CD4-positive, alpha-beta memory T cell (primary cell): ENCODE measurements at regions not wholly inside any gene's neighbourhood (a gene's known extent, or its start where the extent isn't known, plus 50 kb on each side); places are given as distances from the start of the nearest gene placed in this dataset.

ENCODE experiments used
- CTCF ChIA-PET: fragments of 350-600 bp; sonication (Branson Sonifier 250); formaldehyde crosslinking; loops from one replicate; lab custom pipeline; 2021; ENCODE audit warnings: inconsistent platforms; ENCODE audit not compliant: partially characterized antibody; lab: Charles Lee
- POLR2A ChIA-PET: fragments of 350-600 bp; sonication (Branson Sonifier 250); formaldehyde crosslinking; loops from one replicate; lab custom pipeline; 2021; ENCODE audit not compliant: partially characterized antibody; lab: Charles Lee
- DNase-seq, 5 donors: peaks; one replicate each; pipeline versions ENCODE4 v3.0.0 to v3.0.0-alpha.2; 2020 to 2022; ENCODE audit warnings: mixed read lengths in 1 of 5
- H3K27ac ChIP-seq: one replicate; pipeline ENCODE4 v1.7.0; 2013; ENCODE audit warnings: low read depth, low read length
- H3K27me3 ChIP-seq: 2 replicates; pipeline ENCODE4 v1.7.0; 2013; ENCODE audit warnings: mild to moderate bottlenecking, low read length, moderate library complexity; ENCODE audit not compliant: insufficient read depth
- H3K36me3 ChIP-seq: 2 replicates; pipeline ENCODE4 v1.7.0; 2013; ENCODE audit warnings: mild to moderate bottlenecking, low read length, moderate library complexity; ENCODE audit not compliant: insufficient read depth
- H3K4me1 ChIP-seq: 2 replicates; pipeline ENCODE4 v1.7.0; 2013; ENCODE audit warnings: mild to moderate bottlenecking, low read length, moderate library complexity; ENCODE audit not compliant: insufficient read depth
- H3K4me3 ChIP-seq, 2 donors: one replicate each; pipeline ENCODE4 v1.7.0; 2013; ENCODE audit warnings: low read length in 2 of 2, mild to moderate bottlenecking in 1 of 2
- H3K9me3 ChIP-seq, 2 donors: one replicate each; pipeline ENCODE4 v1.7.0; 2013; ENCODE audit warnings: low read length in 2 of 2, control low read depth in 1 of 2; ENCODE audit not compliant: control insufficient read depth in 1 of 2
- H3K27ac Mint-ChIP-seq, 7 donors: one replicate each; pipeline ENCODE4 v1.8.0; 2020 to 2021; ENCODE audit warnings: mixed read lengths in 7 of 7, mild to moderate bottlenecking in 6 of 7, inconsistent platforms in 3 of 7, moderate library complexity in 3 of 7
- H3K27me3 Mint-ChIP-seq, 2 donors: one replicate each; pipeline ENCODE4 v1.8.0; 2020 to 2021; ENCODE audit warnings: mixed read lengths in 2 of 2
- H3K36me3 Mint-ChIP-seq, 2 donors: one replicate each; pipeline ENCODE4 v1.8.0; 2020 to 2021; ENCODE audit warnings: mixed read lengths in 2 of 2, inconsistent platforms in 1 of 2, mild to moderate bottlenecking in 1 of 2
- H3K4me1 Mint-ChIP-seq, 4 donors: one replicate each; pipeline ENCODE4 v1.8.0; 2020 to 2021; ENCODE audit warnings: mixed read lengths in 4 of 4, mild to moderate bottlenecking in 1 of 4
- H3K4me3 Mint-ChIP-seq, 8 donors: one replicate each; pipeline ENCODE4 v1.8.0; 2020 to 2021; ENCODE audit warnings: mixed read lengths in 8 of 8, mild to moderate bottlenecking in 7 of 8, moderate library complexity in 6 of 8, inconsistent platforms in 3 of 8
- H3K9me3 Mint-ChIP-seq, 8 donors: one replicate each; pipeline ENCODE4 v1.8.0; 2020 to 2021; ENCODE audit warnings: mixed read lengths in 8 of 8, mild to moderate bottlenecking in 5 of 8, inconsistent platforms in 3 of 8, moderate library complexity in 1 of 8
- intact Hi-C: fragments of 100-400 bp; cut with micrococcal nuclease; formaldehyde crosslinking; loops from one replicate; pipeline ENCODE4 v1.15.1; 2023

- no peak overlapping the region for H3K27ac ChIP-seq
- DNase-seq, result no peak
- no peaks in the 10 kb centered on the region for H3K27me3 ChIP-seq
- H3K9me3 ChIP-seq, result no peaks in the 10 kb centered on the region
- no peak overlapping the region for H3K4me3 Mint-ChIP-seq
- H3K27ac Mint-ChIP-seq, result no peak overlapping the region
- intact Hi-C loops, result no loop called here
- ChIA-PET POLR2A (no interaction called here), CTCF (no interaction called here)
- peaks cover 0 to 2% of the 10 kb centered on the region in 2 donors for H3K27me3 Mint-ChIP-seq
- peaks cover 0 to 3% (median 0%) of the 10 kb centered on the region in 8 donors for H3K9me3 Mint-ChIP-seq
- no peak overlapping the region for H3K4me3 ChIP-seq
- H3K4me1 ChIP-seq, result peaks cover 14% of the 10 kb centered on the region
- H3K36me3 ChIP-seq, result no peaks in the 10 kb centered on the region
- peaks cover 8 to 27% (median 21%) of the 10 kb centered on the region in 4 donors for H3K4me1 Mint-ChIP-seq
- H3K36me3 Mint-ChIP-seq, result no peaks in the 10 kb centered on the region
These were observed 67.4 kb upstream of the WDR1 start for GRCh38 chr4:10184041-10184440.

- no peaks in the 10 kb centered on the region for H3K36me3 Mint-ChIP-seq
- H3K4me1 ChIP-seq, result peaks cover 14% of the 10 kb centered on the region
- POLR2A ChIA-PET, result no interaction called here
- H3K27ac ChIP-seq, result no peak overlapping the region
- H3K9me3 Mint-ChIP-seq, result peaks cover 0 to 3% (median 0%) of the 10 kb centered on the region in 8 donors
- intact Hi-C loops, result no loop called here
- no peaks in the 10 kb centered on the region for H3K27me3 ChIP-seq
- CTCF ChIA-PET, result no interaction called here
- peaks cover 0 to 1% of the 10 kb centered on the region in 2 donors for H3K27me3 Mint-ChIP-seq
- H3K4me3 ChIP-seq, result no peak overlapping the region
- no peaks in the 10 kb centered on the region for H3K9me3 ChIP-seq
- H3K4me1 Mint-ChIP-seq, result peaks cover 8 to 27% (median 21%) of the 10 kb centered on the region in 4 donors
- no peak overlapping the region for H3K27ac Mint-ChIP-seq
- H3K36me3 ChIP-seq, result no peaks in the 10 kb centered on the region
- no peak overlapping the region for H3K4me3 Mint-ChIP-seq
- no peak for DNase-seq
These were observed 66.9 kb upstream of the WDR1 start for GRCh38 chr4:10183462-10183861.

- peak overlapping the region in 1 of 8 donors; percentile 51 for H3K4me3 Mint-ChIP-seq
- no peaks in the 10 kb centered on the region for H3K36me3 Mint-ChIP-seq
- DNase-seq, result no peak
- Histone ChIP-seq H3K36me3 (no peaks in the 10 kb centered on the region), H3K4me3 (no peak overlapping the region), H3K9me3 (no peaks in the 10 kb centered on the region), H3K4me1 (peaks cover 14% of the 10 kb centered on the region), H3K27ac (no peak overlapping the region), H3K27me3 (no peaks in the 10 kb centered on the region)
- POLR2A ChIA-PET, result interaction anchor here (0.6 kb wide), 1 partner anchor 85 kb away, joined by 4 read pairs; no protein-coding TSS in a partner anchor
- intact Hi-C loops, result no loop called here
- H3K9me3 Mint-ChIP-seq, result peaks cover 0 to 3% (median 0%) of the 10 kb centered on the region in 8 donors
- no peak overlapping the region for H3K27ac Mint-ChIP-seq
- CTCF ChIA-PET, result no interaction called here
- peaks cover 8 to 27% (median 21%) of the 10 kb centered on the region in 4 donors for H3K4me1 Mint-ChIP-seq
- no peaks in the 10 kb centered on the region for H3K27me3 Mint-ChIP-seq
These were observed 66.1 kb upstream of the WDR1 start for GRCh38 chr4:10182446-10183424.

- H3K4me1 ChIP-seq, result peaks cover 14% of the 10 kb centered on the region
- H3K36me3 ChIP-seq, result no peaks in the 10 kb centered on the region
- H3K27me3 Mint-ChIP-seq, result no peaks in the 10 kb centered on the region
- no peak overlapping the region for H3K4me3 ChIP-seq
- peaks cover 0 to 3% (median 0%) of the 10 kb centered on the region in 8 donors for H3K9me3 Mint-ChIP-seq
- no peak overlapping the region for H3K27ac Mint-ChIP-seq
- ChIA-PET POLR2A (no interaction called here), CTCF (interaction anchor here (0.9 to 1.0 kb wide), 2 partner anchors 17 to 24 kb away, joined by 3 to 4 read pairs; no protein-coding TSS in a partner anchor)
- intact Hi-C loops, result no loop called here
- peaks cover 8 to 27% (median 21%) of the 10 kb centered on the region in 4 donors for H3K4me1 Mint-ChIP-seq
- no peaks in the 10 kb centered on the region for H3K36me3 Mint-ChIP-seq
- no peaks in the 10 kb centered on the region for H3K9me3 ChIP-seq
- no peak for DNase-seq
- peak overlapping the region in 1 of 8 donors; percentile 5 for H3K4me3 Mint-ChIP-seq
- no peak overlapping the region for H3K27ac ChIP-seq
- no peaks in the 10 kb centered on the region for H3K27me3 ChIP-seq
These were observed 65.3 kb upstream of the WDR1 start for GRCh38 chr4:10181745-10182445.

- peaks cover 0 to 3% (median 0%) of the 10 kb centered on the region in 8 donors for H3K9me3 Mint-ChIP-seq
- H3K27ac Mint-ChIP-seq, result peak overlapping the region in 2 of 7 donors; percentile 17 to 20
- intact Hi-C loops, result no loop called here
- H3K27me3 Mint-ChIP-seq, result no peaks in the 10 kb centered on the region
- peaks cover 8 to 27% (median 21%) of the 10 kb centered on the region in 4 donors for H3K4me1 Mint-ChIP-seq
- H3K4me3 Mint-ChIP-seq, result peak overlapping the region in 1 of 8 donors; percentile 1
- Histone ChIP-seq H3K36me3 (no peaks in the 10 kb centered on the region), H3K27ac (no peak overlapping the region), H3K4me1 (peaks cover 14% of the 10 kb centered on the region), H3K27me3 (no peaks in the 10 kb centered on the region), H3K9me3 (no peaks in the 10 kb centered on the region), H3K4me3 (no peak overlapping the region)
- no peaks in the 10 kb centered on the region for H3K36me3 Mint-ChIP-seq
- CTCF ChIA-PET, result interaction anchor here (0.9 to 1.0 kb wide), 2 partner anchors 16 to 23 kb away, joined by 3 to 4 read pairs; no protein-coding TSS in a partner anchor
- POLR2A ChIA-PET, result no interaction called here
- DNase-seq, result peak in 2 of 5 donors; percentile 9 to 21
These were observed 64.5 kb upstream of the WDR1 start for GRCh38 chr4:10180927-10181744.

GRCh38 chr4:10180603-10180926 lies 64.0 kb upstream of the WDR1 start:
- intact Hi-C loops, result no loop called here
- peaks cover 8 to 27% (median 21%) of the 10 kb centered on the region in 4 donors for H3K4me1 Mint-ChIP-seq
- ChIA-PET CTCF (interaction anchor here (1.0 kb wide), 1 partner anchor 15 kb away, joined by 4 read pairs; no protein-coding TSS in a partner anchor), POLR2A (no interaction called here)
- H3K36me3 Mint-ChIP-seq, result no peaks in the 10 kb centered on the region
- peak overlapping the region in 1 of 7 donors; percentile 20 for H3K27ac Mint-ChIP-seq
- no peak for DNase-seq
- H3K4me1 ChIP-seq, result peaks cover 14% of the 10 kb centered on the region
- no peak overlapping the region for H3K27ac ChIP-seq
- no peaks in the 10 kb centered on the region for H3K36me3 ChIP-seq
- H3K9me3 Mint-ChIP-seq, result peaks cover 0 to 3% (median 0%) of the 10 kb centered on the region in 8 donors
- H3K4me3 ChIP-seq, result no peak overlapping the region
- no peak overlapping the region for H3K4me3 Mint-ChIP-seq
- H3K9me3 ChIP-seq, result no peaks in the 10 kb centered on the region
- no peaks in the 10 kb centered on the region for H3K27me3 ChIP-seq
- no peaks in the 10 kb centered on the region for H3K27me3 Mint-ChIP-seq
